Fibroblast of skin of abdomen (primary cell): ENCODE measurements at regions not wholly inside any gene's neighbourhood (a gene's known extent, or its start where the extent isn't known, plus 50 kb on each side); places are given as distances from the start of the nearest gene placed in this dataset.
"Not testable (repeated sequence)": the region's sequence is repeated elsewhere in the genome, so short reads cannot be mapped to it uniquely, and the experiment has no call there.

Experiments used
- DNase-seq: peaks from one replicate; pipeline ENCODE4 v3.0.0-alpha.2; 2013

DNA sequence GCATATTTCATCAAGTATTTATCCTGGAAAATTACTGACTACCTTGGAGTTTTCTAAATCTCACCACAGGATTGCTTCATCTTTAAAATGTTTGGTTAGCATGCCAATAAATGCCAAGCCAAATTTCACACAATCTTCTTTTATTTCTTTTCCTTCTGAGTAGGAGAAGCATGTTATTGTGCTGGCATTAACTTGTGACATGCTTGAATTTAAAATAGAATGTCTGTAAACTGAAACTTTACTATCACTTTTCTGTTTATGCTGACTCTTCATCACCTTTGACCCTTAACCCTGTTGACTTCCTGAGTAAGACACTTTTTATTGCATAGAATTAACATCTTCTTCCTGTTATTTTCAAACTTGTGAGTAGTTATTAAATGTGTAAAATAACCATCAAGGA lies 56.2 kb upstream of the LRRTM4 start:
- no peak for DNase-seq

DNA sequence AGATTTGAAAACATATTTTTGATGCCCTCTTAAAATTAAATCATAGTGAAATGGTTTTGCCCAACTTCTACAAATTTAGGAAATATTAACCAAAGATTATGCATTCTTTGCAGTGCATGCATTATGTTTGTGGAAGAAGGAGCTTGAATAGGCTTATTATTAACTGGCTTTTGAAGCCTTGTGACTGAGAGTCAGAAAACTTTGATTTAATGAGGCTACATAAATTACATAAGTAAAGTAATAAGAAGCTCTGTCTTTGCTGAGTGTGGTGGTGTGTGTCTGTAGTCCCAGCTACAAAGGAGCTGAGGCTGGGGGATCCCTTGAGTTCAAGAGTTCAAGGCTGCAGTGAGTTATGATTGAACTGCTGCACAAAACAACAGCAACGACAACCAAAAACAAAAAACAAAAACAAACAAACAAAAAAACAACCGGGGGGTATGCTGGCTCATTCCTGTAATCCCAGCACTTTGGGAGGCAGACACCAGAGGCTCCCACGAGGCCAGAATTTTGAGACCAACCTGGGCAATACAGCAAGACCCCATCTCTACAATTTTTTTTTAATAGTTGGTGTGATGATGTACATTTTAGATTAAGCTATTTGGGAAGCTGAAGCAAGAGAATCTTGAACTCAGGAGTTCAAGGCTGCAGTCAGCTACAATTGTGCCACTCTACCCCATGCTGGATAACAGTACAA lies 57.0 kb upstream of the LRRTM4 start:
- DNase-seq: no peak

DNA sequence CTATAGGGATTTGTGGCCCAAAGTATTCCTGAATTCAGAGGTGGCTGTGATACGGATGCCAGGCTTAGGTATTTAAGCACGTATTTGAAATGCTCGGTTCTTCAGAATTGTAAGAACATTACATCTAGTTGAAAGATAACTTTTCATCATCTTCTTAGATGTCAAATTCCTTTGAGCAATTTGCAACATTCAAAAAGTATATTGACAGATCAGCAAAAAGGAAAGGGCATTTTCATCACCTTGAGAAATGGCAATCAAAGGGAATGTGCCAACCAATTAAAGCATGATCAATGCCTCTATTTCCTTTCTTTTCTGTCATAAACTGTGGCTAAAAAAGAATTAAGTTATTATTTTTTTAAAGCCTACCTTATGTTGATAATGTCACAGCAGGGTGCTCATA lies 66.3 kb upstream of the LRRTM4 start:
- no peak for DNase-seq

- no peak for DNase-seq
These were observed 68.2 kb upstream of the LRRTM4 start for GRCh38 chr2:77590298-77590917.

DNA sequence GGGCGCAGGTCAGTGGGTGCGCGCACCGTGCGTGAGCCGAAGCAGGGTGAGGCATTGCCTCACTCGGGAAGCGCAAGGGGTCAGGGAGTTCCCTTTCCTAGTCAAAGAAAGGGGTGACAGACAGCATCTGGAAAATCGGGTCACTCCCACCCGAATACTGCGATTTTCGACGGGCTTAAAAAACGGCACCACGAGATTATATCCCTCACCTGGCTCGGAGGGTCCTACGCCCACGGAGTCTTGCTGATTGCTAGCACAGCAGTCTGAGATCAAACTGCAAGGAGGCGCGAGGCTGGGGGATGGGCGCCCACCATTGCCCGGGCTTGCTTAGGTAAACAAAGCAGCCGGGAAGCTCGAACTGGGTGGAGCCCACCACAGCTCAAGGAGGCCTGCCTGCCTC lies 70.8 kb upstream of the LRRTM4 start:
- DNase-seq: not testable (repeated sequence)

GRCh38 chr2:77602771-77603170 lies 80.6 kb upstream of the LRRTM4 start:
- DNase-seq: no peak

- DNase-seq: no peak
These were observed 83.1 kb upstream of the LRRTM4 start for GRCh38 chr2:77604953-77605929.

GRCh38 chr2:77608510-77608909 lies 86.3 kb upstream of the LRRTM4 start:
- no peak for DNase-seq

GRCh38 chr2:77629539-77629938 lies 107.4 kb upstream of the LRRTM4 start:
- DNase-seq: no peak

GRCh38 chr2:77631007-77631406 lies 108.8 kb upstream of the LRRTM4 start:
- DNase-seq: no peak

DNA sequence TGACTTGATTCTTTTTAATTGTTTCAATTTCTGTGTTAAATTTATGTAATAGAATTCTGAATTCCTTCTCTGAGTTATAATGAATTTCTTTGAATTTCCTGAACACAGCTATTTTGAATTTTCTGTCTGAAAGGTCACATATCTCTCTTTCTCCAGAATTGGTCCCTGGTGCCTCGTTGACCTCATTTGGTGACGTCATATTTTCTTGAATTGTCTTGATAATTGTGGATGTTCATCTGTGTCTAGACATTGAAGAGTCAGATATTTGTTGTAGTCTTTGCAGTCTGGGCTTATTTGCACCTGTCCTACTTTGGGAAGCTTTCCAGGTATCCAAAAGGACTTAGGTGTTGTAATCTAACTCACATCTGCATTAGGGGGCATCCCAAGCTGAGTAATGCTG lies 111.4 kb upstream of the LRRTM4 start:
- no peak for DNase-seq

DNA sequence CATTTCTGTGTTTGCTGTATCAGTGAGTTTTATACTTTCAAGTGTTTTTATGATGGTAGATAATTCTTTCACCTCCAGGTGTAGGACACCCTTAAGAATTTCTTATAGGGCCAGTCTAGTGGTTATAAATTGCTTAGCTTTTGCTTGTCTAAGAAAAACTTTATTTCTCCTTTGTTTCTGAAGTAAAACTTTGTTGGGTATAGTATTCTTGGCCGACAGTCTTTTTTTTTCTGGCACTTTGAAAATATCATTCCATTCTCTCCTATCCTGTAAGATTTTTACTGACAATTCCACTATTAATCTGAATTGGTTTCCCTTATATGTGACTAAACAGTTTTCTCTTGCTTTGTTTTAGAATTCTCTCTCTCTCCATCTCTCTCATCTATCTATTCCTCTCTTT lies 118.7 kb upstream of the LRRTM4 start:
- DNase-seq: no peak

DNA sequence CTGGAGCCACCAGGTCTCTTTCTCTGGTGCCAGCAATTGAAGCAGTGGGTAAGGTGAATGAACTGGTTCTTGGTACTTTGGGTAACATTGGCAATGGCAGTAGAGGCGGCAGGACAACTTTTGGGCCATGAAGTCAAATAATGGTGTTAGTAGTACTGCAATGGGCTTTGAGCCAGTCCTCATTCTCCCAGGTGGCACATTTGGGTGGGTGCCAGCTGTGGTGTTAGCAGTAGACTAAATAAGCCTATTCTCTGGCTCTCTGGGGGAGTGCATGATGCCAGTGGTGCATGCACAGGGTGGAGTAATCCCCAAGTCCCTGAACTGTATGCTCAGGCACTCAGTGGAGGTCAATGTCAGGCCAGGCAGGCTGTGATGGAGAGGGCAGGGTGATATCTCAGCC lies 120.2 kb upstream of the LRRTM4 start:
- DNase-seq: no peak

DNA sequence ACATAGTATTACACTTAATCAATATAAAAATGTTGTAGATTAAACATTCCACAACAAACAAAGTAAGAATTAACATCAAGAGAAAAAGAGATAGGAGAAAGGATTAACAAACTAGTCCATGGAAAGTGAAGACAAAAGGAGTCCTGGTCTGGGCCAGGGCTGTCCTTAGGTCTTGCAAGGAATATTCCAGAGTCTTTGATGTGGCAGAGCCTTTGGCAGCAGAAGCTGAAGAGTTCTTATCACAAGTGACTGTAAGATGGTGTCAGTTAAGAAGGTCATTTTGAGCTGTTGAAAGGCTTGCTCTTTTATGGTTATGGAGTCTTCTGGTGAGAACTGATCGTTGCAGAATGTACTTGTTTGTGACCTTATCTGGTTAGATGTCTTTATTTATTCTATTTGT lies 127.7 kb upstream of the LRRTM4 start:
- no peak for DNase-seq

- no peak for DNase-seq
These were observed 130.3 kb upstream of the LRRTM4 start for GRCh38 chr2:77652499-77652898.

GRCh38 chr2:77664491-77664890 lies 142.3 kb upstream of the LRRTM4 start:
- DNase-seq: no peak

- DNase-seq: no peak
These were observed 144.2 kb upstream of the LRRTM4 start for GRCh38 chr2:77666251-77666980.

DNA sequence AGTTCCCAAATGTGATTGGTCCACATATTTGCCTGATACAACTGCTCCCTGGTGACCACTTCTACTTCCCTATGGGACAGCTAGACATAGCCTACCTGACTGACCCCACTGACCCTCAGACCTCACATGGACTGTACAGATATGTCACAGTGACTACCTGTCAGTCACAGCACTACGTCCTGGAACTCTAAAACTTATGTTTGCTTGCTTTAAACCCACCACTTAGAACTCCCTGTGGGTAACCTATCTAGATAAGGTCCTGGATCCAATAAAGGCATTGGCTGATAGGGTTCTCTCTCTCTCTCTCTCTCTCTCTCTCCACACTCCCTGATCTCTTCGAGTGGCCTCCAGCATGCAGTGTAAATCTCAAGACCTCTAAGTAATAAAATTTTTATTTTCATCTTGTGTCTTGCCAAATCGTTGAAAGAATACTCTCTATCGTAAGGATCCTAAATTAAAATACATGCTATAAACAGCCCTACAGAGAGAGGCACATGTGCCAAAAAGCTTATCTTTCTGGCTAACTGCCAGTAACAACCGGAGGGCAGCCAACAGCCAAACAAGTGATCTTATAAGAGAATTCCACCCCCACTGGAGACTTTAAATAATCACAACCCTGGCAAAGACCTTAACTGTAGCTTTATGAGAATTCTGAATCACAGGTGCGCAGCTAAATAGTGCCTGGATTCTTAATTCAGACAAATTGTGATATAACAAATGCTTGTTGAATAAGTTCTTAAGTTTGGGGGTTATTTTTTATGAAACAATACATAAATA lies 162.6 kb upstream of the LRRTM4 start:
- DNase-seq: not testable (repeated sequence)

DNA sequence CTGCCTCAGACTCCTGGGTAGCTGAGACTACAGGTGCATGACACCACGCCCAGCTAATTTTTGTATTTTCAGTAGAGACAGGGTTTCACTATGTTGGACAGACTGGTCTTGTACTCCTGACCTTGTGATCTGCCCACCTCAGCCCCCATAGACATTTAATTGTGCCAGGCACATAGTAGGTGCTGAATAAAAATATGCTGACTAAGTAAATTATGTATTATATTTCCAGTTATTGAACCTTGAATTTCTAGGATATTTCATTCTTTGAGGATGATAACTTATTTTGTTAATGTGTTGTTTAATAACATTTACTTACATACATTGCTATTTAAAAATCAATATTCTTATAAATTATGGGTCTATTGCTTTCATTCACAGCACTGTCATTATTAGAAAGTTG lies 190.4 kb upstream of the LRRTM4 start:
- DNase-seq: no peak

- no peak for DNase-seq
These were observed 191.2 kb upstream of the LRRTM4 start for GRCh38 chr2:77713412-77713811.

GRCh38 chr2:77720115-77720514 lies 197.9 kb upstream of the LRRTM4 start:
- no peak for DNase-seq

DNA sequence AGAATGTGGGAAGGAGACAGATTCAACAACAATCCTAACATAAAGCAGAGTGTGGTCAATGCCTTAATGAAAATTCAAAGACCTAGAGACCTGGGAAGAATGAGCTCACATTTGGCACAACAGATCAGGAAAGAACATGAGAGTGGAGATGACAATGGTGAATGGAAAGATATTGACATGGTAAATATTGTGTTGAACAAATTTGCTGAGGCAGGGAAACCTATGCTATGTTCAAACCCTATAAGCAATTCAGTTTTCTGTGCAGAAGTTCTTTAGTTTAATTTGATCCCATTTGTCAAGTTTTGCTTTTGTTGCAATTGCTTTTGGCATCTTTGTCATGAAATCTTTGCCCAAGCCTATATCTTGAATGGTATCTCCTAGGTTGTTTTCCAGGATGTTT lies 199.4 kb upstream of the LRRTM4 start:
- no peak for DNase-seq
